GM12878 (cell line): ENCODE measurements at regions not wholly inside any gene's neighbourhood (a gene's known extent, or its start where the extent isn't known, plus 50 kb on each side); places are given as distances from the start of the nearest gene placed in this dataset.

Experiments used
- EGR1 ChIP-seq, 2 experiments: IDR thresholded peaks; 1 replicate in 1 of 2; 2 replicates in 1 of 2; pipeline ENCODE4 v1.6.1; 2011 to 2012; ENCODE audit warnings: low read depth in 2 of 2, low read length in 2 of 2, borderline replicate concordance in 1 of 2, mild to moderate bottlenecking in 1 of 2, moderate library complexity in 1 of 2
- FOXM1 ChIP-seq: IDR thresholded peaks from 2 replicates; pipeline ENCODE4 v1.6.1; 2012; ENCODE audit warnings: low read depth, mild to moderate bottlenecking, inconsistent platforms, low read length, moderate library complexity
- MEF2A ChIP-seq: IDR thresholded peaks from 2 replicates; pipeline ENCODE4 v1.6.1; 2011; ENCODE audit warnings: low read depth, mild to moderate bottlenecking, low read length, moderate library complexity; ENCODE audit not compliant: insufficient read depth
- RBBP5 ChIP-seq: fragments of 200-600 bp; sonication (generic); conservative IDR thresholded peaks from 2 replicates; pipeline ENCODE4 v1.6.1; 2016
- RCOR1 ChIP-seq: conservative IDR thresholded peaks from 2 replicates; pipeline ENCODE4 v1.6.1; 2012; ENCODE audit warnings: low read depth, low read length, improper control_type of control experiment
- SMAD5 ChIP-seq: IDR thresholded peaks from 2 replicates; pipeline ENCODE4 v1.6.1; 2016; ENCODE audit warnings: antibody characterized with exemption, low read depth
- STAT1 ChIP-seq: fragments of 450-650 bp; conservative IDR thresholded peaks from 2 replicates; pipeline ENCODE4 v1.6.1; 2014; ENCODE audit warnings: antibody characterized with exemption, mild to moderate bottlenecking
- TF ChIP-seq, protein P1 (sequence below): fragments of 450-650 bp; IDR thresholded peaks from 2 replicates; pipeline ENCODE4 v1.6.1; 2017; ENCODE audit warnings: mild to moderate bottlenecking, moderate library complexity
- TF ChIP-seq, protein P2 (sequence below): fragments of 450-650 bp; IDR thresholded peaks from 2 replicates; pipeline ENCODE4 v1.6.1; 2017; ENCODE audit warnings: antibody characterized with exemption, mild to moderate bottlenecking, moderate library complexity
- TF ChIP-seq, protein P3 (sequence below): IDR thresholded peaks from 2 replicates; pipeline ENCODE4 v1.6.1; 2012; ENCODE audit warnings: mild to moderate bottlenecking, low read depth, low read length
- TF ChIP-seq, protein P4 (sequence below): fragments of 450-650 bp; IDR thresholded peaks from 2 replicates; pipeline ENCODE4 v1.6.1; 2016; ENCODE audit warnings: mild to moderate bottlenecking
- TF ChIP-seq, protein P5 (sequence below), 3 experiments: IDR thresholded peaks in 2 of 3; conservative IDR thresholded peaks in 1 of 3; 2 replicates each; pipeline ENCODE4 v1.5.1; 2011; ENCODE audit warnings: low read depth in 3 of 3, low read length in 3 of 3, mild to moderate bottlenecking in 3 of 3, control low read depth in 2 of 3, moderate library complexity in 2 of 3, inconsistent platforms in 1 of 3, mixed read lengths in 1 of 3; ENCODE audit not compliant: control insufficient read depth in 2 of 3, insufficient read depth in 1 of 3; ENCODE audit errors: extremely low read depth in 1 of 3

DNA sequence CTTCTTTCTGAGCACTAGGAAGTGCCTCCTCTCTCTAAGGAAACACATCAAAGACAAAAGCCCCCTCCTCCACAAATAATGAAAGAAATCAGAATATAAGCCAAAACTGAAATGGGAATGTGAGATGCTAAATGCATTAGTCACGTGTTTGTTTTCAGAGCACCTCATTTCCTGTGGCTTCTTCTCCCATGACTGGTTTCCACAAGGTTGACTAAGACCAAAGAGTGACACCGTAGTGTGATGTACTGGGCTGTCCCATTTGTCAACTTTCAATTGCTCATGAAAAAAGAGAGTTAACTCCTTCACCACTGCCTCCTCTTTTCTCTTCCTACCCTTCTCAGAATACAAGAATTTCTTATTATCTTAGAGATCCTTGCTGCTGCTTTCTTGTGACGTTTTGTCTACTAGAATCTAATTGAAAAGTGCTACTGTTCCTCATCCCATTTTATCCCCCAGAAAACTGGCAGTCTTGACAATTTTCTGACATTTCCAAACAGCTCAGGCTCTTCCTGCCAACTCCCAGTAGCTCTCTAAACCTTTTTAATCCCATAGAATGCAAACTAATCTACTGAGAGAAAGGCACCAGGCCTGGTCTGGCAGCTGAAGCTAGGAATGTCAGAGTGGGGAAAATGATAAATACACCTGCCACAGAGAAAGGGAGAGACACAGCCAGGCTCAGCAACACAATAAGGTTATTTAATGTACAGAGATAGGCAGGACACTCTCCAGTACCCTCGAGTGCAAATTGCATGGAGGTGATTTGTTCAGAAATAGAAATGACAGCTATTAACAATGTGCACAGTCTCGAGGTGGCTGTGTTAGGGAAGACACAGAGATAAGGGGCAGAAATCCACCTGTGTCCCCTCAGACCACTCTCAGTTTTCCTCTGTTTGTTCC is 671.7 kb upstream of the NRSN1 start (continued):
- TF ChIP-seq, protein P1, sequence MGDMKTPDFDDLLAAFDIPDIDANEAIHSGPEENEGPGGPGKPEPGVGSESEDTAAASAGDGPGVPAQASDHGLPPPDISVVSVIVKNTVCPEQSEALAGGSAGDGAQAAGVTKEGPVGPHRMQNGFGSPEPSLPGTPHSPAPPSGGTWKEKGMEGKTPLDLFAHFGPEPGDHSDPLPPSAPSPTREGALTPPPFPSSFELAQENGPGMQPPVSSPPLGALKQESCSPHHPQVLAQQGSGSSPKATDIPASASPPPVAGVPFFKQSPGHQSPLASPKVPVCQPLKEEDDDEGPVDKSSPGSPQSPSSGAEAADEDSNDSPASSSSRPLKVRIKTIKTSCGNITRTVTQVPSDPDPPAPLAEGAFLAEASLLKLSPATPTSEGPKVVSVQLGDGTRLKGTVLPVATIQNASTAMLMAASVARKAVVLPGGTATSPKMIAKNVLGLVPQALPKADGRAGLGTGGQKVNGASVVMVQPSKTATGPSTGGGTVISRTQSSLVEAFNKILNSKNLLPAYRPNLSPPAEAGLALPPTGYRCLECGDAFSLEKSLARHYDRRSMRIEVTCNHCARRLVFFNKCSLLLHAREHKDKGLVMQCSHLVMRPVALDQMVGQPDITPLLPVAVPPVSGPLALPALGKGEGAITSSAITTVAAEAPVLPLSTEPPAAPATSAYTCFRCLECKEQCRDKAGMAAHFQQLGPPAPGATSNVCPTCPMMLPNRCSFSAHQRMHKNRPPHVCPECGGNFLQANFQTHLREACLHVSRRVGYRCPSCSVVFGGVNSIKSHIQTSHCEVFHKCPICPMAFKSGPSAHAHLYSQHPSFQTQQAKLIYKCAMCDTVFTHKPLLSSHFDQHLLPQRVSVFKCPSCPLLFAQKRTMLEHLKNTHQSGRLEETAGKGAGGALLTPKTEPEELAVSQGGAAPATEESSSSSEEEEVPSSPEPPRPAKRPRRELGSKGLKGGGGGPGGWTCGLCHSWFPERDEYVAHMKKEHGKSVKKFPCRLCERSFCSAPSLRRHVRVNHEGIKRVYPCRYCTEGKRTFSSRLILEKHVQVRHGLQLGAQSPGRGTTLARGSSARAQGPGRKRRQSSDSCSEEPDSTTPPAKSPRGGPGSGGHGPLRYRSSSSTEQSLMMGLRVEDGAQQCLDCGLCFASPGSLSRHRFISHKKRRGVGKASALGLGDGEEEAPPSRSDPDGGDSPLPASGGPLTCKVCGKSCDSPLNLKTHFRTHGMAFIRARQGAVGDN, result no peak
- TF ChIP-seq FOXM1, result no peak
- no peak for TF ChIP-seq RBBP5
- no peak for TF ChIP-seq MEF2A
- no peak for TF ChIP-seq SMAD5
- TF ChIP-seq, protein P2, sequence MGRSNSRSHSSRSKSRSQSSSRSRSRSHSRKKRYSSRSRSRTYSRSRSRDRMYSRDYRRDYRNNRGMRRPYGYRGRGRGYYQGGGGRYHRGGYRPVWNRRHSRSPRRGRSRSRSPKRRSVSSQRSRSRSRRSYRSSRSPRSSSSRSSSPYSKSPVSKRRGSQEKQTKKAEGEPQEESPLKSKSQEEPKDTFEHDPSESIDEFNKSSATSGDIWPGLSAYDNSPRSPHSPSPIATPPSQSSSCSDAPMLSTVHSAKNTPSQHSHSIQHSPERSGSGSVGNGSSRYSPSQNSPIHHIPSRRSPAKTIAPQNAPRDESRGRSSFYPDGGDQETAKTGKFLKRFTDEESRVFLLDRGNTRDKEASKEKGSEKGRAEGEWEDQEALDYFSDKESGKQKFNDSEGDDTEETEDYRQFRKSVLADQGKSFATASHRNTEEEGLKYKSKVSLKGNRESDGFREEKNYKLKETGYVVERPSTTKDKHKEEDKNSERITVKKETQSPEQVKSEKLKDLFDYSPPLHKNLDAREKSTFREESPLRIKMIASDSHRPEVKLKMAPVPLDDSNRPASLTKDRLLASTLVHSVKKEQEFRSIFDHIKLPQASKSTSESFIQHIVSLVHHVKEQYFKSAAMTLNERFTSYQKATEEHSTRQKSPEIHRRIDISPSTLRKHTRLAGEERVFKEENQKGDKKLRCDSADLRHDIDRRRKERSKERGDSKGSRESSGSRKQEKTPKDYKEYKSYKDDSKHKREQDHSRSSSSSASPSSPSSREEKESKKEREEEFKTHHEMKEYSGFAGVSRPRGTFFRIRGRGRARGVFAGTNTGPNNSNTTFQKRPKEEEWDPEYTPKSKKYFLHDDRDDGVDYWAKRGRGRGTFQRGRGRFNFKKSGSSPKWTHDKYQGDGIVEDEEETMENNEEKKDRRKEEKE, result no peak
- TF ChIP-seq, protein P3, sequence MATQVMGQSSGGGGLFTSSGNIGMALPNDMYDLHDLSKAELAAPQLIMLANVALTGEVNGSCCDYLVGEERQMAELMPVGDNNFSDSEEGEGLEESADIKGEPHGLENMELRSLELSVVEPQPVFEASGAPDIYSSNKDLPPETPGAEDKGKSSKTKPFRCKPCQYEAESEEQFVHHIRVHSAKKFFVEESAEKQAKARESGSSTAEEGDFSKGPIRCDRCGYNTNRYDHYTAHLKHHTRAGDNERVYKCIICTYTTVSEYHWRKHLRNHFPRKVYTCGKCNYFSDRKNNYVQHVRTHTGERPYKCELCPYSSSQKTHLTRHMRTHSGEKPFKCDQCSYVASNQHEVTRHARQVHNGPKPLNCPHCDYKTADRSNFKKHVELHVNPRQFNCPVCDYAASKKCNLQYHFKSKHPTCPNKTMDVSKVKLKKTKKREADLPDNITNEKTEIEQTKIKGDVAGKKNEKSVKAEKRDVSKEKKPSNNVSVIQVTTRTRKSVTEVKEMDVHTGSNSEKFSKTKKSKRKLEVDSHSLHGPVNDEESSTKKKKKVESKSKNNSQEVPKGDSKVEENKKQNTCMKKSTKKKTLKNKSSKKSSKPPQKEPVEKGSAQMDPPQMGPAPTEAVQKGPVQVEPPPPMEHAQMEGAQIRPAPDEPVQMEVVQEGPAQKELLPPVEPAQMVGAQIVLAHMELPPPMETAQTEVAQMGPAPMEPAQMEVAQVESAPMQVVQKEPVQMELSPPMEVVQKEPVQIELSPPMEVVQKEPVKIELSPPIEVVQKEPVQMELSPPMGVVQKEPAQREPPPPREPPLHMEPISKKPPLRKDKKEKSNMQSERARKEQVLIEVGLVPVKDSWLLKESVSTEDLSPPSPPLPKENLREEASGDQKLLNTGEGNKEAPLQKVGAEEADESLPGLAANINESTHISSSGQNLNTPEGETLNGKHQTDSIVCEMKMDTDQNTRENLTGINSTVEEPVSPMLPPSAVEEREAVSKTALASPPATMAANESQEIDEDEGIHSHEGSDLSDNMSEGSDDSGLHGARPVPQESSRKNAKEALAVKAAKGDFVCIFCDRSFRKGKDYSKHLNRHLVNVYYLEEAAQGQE, result no peak
- TF ChIP-seq, protein P4, sequence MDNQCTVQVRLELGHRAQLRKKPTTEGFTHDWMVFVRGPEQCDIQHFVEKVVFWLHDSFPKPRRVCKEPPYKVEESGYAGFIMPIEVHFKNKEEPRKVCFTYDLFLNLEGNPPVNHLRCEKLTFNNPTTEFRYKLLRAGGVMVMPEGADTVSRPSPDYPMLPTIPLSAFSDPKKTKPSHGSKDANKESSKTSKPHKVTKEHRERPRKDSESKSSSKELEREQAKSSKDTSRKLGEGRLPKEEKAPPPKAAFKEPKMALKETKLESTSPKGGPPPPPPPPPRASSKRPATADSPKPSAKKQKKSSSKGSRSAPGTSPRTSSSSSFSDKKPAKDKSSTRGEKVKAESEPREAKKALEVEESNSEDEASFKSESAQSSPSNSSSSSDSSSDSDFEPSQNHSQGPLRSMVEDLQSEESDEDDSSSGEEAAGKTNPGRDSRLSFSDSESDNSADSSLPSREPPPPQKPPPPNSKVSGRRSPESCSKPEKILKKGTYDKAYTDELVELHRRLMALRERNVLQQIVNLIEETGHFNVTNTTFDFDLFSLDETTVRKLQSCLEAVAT, result no peak
- TF ChIP-seq, protein P5, sequence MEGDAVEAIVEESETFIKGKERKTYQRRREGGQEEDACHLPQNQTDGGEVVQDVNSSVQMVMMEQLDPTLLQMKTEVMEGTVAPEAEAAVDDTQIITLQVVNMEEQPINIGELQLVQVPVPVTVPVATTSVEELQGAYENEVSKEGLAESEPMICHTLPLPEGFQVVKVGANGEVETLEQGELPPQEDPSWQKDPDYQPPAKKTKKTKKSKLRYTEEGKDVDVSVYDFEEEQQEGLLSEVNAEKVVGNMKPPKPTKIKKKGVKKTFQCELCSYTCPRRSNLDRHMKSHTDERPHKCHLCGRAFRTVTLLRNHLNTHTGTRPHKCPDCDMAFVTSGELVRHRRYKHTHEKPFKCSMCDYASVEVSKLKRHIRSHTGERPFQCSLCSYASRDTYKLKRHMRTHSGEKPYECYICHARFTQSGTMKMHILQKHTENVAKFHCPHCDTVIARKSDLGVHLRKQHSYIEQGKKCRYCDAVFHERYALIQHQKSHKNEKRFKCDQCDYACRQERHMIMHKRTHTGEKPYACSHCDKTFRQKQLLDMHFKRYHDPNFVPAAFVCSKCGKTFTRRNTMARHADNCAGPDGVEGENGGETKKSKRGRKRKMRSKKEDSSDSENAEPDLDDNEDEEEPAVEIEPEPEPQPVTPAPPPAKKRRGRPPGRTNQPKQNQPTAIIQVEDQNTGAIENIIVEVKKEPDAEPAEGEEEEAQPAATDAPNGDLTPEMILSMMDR (IDR thresholded peaks at IDR 0.05 in 2 of 3, conservative IDR thresholded peaks at IDR 0.05 in 1 of 3; ENCODE audit: control insufficient read depth in 2 of 3, extremely low read depth in 1 of 3, insufficient read depth in 1 of 3, low read depth in 3 of 3, low read length in 3 of 3), result no peak
- no peak for TF ChIP-seq RCOR1
- TF ChIP-seq STAT1, result no peak
- TF ChIP-seq EGR1 (IDR thresholded peaks at IDR 0.05; ENCODE audit: borderline replicate concordance in 1 of 2, low read depth in 2 of 2, low read length in 2 of 2), result no peak
